CD4-positive, alpha-beta memory T cell (primary cell): ENCODE measurements at regions not wholly inside any gene's neighbourhood (a gene's known extent, or its start where the extent isn't known, plus 50 kb on each side); places are given as distances from the start of the nearest gene placed in this dataset.

Source experiments
- CTCF ChIA-PET: fragments of 350-600 bp; sonication (Branson Sonifier 250); formaldehyde crosslinking; loops from one replicate; lab custom pipeline; 2021; ENCODE audit warnings: inconsistent platforms; ENCODE audit not compliant: partially characterized antibody; lab: Charles Lee
- POLR2A ChIA-PET: fragments of 350-600 bp; sonication (Branson Sonifier 250); formaldehyde crosslinking; loops from one replicate; lab custom pipeline; 2021; ENCODE audit not compliant: partially characterized antibody; lab: Charles Lee
- DNase-seq, 5 donors: peaks; one replicate each; pipeline versions ENCODE4 v3.0.0 to v3.0.0-alpha.2; 2020 to 2022; ENCODE audit warnings: mixed read lengths in 1 of 5
- H3K27ac ChIP-seq: one replicate; pipeline ENCODE4 v1.7.0; 2013; ENCODE audit warnings: low read depth, low read length
- H3K27me3 ChIP-seq: 2 replicates; pipeline ENCODE4 v1.7.0; 2013; ENCODE audit warnings: mild to moderate bottlenecking, low read length, moderate library complexity; ENCODE audit not compliant: insufficient read depth
- H3K36me3 ChIP-seq: 2 replicates; pipeline ENCODE4 v1.7.0; 2013; ENCODE audit warnings: mild to moderate bottlenecking, low read length, moderate library complexity; ENCODE audit not compliant: insufficient read depth
- H3K4me1 ChIP-seq: 2 replicates; pipeline ENCODE4 v1.7.0; 2013; ENCODE audit warnings: mild to moderate bottlenecking, low read length, moderate library complexity; ENCODE audit not compliant: insufficient read depth
- H3K4me3 ChIP-seq, 2 donors: one replicate each; pipeline ENCODE4 v1.7.0; 2013; ENCODE audit warnings: low read length in 2 of 2, mild to moderate bottlenecking in 1 of 2
- H3K9me3 ChIP-seq, 2 donors: one replicate each; pipeline ENCODE4 v1.7.0; 2013; ENCODE audit warnings: low read length in 2 of 2, control low read depth in 1 of 2; ENCODE audit not compliant: control insufficient read depth in 1 of 2
- H3K27ac Mint-ChIP-seq, 7 donors: one replicate each; pipeline ENCODE4 v1.8.0; 2020 to 2021; ENCODE audit warnings: mixed read lengths in 7 of 7, mild to moderate bottlenecking in 6 of 7, inconsistent platforms in 3 of 7, moderate library complexity in 3 of 7
- H3K27me3 Mint-ChIP-seq, 2 donors: one replicate each; pipeline ENCODE4 v1.8.0; 2020 to 2021; ENCODE audit warnings: mixed read lengths in 2 of 2
- H3K36me3 Mint-ChIP-seq, 2 donors: one replicate each; pipeline ENCODE4 v1.8.0; 2020 to 2021; ENCODE audit warnings: mixed read lengths in 2 of 2, inconsistent platforms in 1 of 2, mild to moderate bottlenecking in 1 of 2
- H3K4me1 Mint-ChIP-seq, 4 donors: one replicate each; pipeline ENCODE4 v1.8.0; 2020 to 2021; ENCODE audit warnings: mixed read lengths in 4 of 4, mild to moderate bottlenecking in 1 of 4
- H3K4me3 Mint-ChIP-seq, 8 donors: one replicate each; pipeline ENCODE4 v1.8.0; 2020 to 2021; ENCODE audit warnings: mixed read lengths in 8 of 8, mild to moderate bottlenecking in 7 of 8, moderate library complexity in 6 of 8, inconsistent platforms in 3 of 8
- H3K9me3 Mint-ChIP-seq, 8 donors: one replicate each; pipeline ENCODE4 v1.8.0; 2020 to 2021; ENCODE audit warnings: mixed read lengths in 8 of 8, mild to moderate bottlenecking in 5 of 8, inconsistent platforms in 3 of 8, moderate library complexity in 1 of 8
- intact Hi-C: fragments of 100-400 bp; cut with micrococcal nuclease; formaldehyde crosslinking; loops from one replicate; pipeline ENCODE4 v1.15.1; 2023

GRCh38 chr13:67642657-67643056, 412.5 kb upstream of the PCDH9 start:
- Mint-ChIP-seq H3K27me3 (no peaks in the 10 kb centered on the region), H3K36me3 (no peaks in the 10 kb centered on the region), H3K4me3 (no peak overlapping the region), H3K9me3 (peaks cover 0 to 29% (median 9%) of the 10 kb centered on the region in 8 donors), H3K27ac (no peak overlapping the region), H3K4me1 (no peaks in the 10 kb centered on the region)
- ChIA-PET POLR2A (no interaction called here), CTCF (no interaction called here)
- Histone ChIP-seq H3K27ac (no peak overlapping the region), H3K9me3 (peaks cover 0 to 6% of the 10 kb centered on the region in 2 donors), H3K36me3 (no peaks in the 10 kb centered on the region), H3K4me1 (no peaks in the 10 kb centered on the region), H3K4me3 (no peak overlapping the region), H3K27me3 (no peaks in the 10 kb centered on the region)
- DNase-seq = no peak
- intact Hi-C loops = no loop called here

GRCh38 chr13:67635754-67636153, 405.6 kb upstream of the PCDH9 start:
- Histone ChIP-seq H3K36me3 (no peaks in the 10 kb centered on the region), H3K9me3 (no peaks in the 10 kb centered on the region), H3K4me1 (no peaks in the 10 kb centered on the region), H3K27ac (no peak overlapping the region), H3K4me3 (no peak overlapping the region), H3K27me3 (no peaks in the 10 kb centered on the region)
- no peaks in the 10 kb centered on the region for H3K27me3 Mint-ChIP-seq
- no peak for DNase-seq
- no peaks in the 10 kb centered on the region for H3K4me1 Mint-ChIP-seq
- intact Hi-C loops = no loop called here
- no peaks in the 10 kb centered on the region for H3K36me3 Mint-ChIP-seq
- POLR2A ChIA-PET = no interaction called here
- H3K27ac Mint-ChIP-seq = no peak overlapping the region
- peaks cover 0 to 18% (median 5%) of the 10 kb centered on the region in 8 donors for H3K9me3 Mint-ChIP-seq
- no peak overlapping the region for H3K4me3 Mint-ChIP-seq
- CTCF ChIA-PET = no interaction called here

DNA sequence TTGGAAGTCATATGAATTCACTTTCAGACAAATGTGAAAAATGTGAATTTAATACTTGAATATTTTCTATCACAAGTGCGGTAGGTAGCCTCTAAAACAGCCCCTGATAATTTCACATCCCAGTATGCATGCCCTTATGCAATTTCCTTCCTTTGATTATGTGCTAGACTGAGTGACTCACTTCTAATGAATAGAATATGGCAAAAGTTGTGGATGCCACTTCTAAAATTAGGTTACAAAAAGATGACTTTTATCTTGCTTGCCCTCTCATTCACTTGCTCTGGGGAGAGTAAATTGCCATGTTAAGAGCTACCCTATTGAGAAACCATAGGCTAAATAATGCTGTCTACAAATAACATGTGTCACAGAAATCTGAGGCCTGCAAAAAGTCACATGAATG, 402.5 kb upstream of the PCDH9 start:
- H3K4me3 ChIP-seq = no peak overlapping the region
- H3K9me3 ChIP-seq = no peaks in the 10 kb centered on the region
- Mint-ChIP-seq H3K36me3 (no peaks in the 10 kb centered on the region), H3K9me3 (peaks cover 0 to 7% (median 3%) of the 10 kb centered on the region in 8 donors), H3K27ac (no peak overlapping the region), H3K4me1 (no peaks in the 10 kb centered on the region), H3K4me3 (no peak overlapping the region), H3K27me3 (no peaks in the 10 kb centered on the region)
- H3K27me3 ChIP-seq = no peaks in the 10 kb centered on the region
- H3K36me3 ChIP-seq = no peaks in the 10 kb centered on the region
- ChIA-PET CTCF (no interaction called here), POLR2A (no interaction called here)
- intact Hi-C loops = no loop called here
- H3K27ac ChIP-seq = no peak overlapping the region
- no peaks in the 10 kb centered on the region for H3K4me1 ChIP-seq
- no peak for DNase-seq

GRCh38 chr13:67630640-67631039, 400.5 kb upstream of the PCDH9 start:
- POLR2A ChIA-PET = no interaction called here
- Histone ChIP-seq H3K27ac (no peak overlapping the region), H3K9me3 (no peaks in the 10 kb centered on the region), H3K4me3 (no peak overlapping the region), H3K27me3 (no peaks in the 10 kb centered on the region), H3K4me1 (no peaks in the 10 kb centered on the region), H3K36me3 (no peaks in the 10 kb centered on the region)
- Mint-ChIP-seq H3K27ac (no peak overlapping the region), H3K4me1 (no peaks in the 10 kb centered on the region), H3K9me3 (peaks cover 0 to 8% (median 4%) of the 10 kb centered on the region in 8 donors), H3K36me3 (no peaks in the 10 kb centered on the region), H3K4me3 (no peak overlapping the region), H3K27me3 (no peaks in the 10 kb centered on the region)
- DNase-seq = no peak
- CTCF ChIA-PET = no interaction called here
- intact Hi-C loops = no loop called here

DNA sequence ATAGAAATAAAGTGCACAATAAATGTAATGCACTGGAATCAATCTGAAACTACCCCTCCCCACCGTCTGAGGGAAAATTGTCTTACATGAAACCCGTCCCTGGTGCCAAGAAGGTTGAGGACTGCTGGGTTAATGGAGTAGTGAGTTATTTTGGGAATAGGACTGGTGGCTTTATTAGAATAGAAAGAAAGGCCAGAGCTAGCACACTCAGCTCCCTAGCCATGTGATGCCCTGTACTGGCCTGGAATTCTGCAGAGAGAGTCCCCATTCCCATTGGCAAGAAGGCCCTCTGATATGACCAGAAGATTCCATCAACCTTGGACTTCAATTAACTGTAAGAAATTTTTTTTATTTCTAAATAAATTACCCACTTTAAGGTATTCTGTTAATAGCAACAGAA, 393.5 kb upstream of the PCDH9 start:
- no peak for DNase-seq
- Histone ChIP-seq H3K27ac (no peak overlapping the region), H3K4me1 (no peaks in the 10 kb centered on the region), H3K36me3 (no peaks in the 10 kb centered on the region), H3K4me3 (no peak overlapping the region), H3K27me3 (no peaks in the 10 kb centered on the region), H3K9me3 (no peaks in the 10 kb centered on the region)
- no peaks in the 10 kb centered on the region for H3K4me1 Mint-ChIP-seq
- ChIA-PET POLR2A (no interaction called here), CTCF (no interaction called here)
- H3K4me3 Mint-ChIP-seq = no peak overlapping the region
- intact Hi-C loops = no loop called here
- no peak overlapping the region for H3K27ac Mint-ChIP-seq
- no peaks in the 10 kb centered on the region for H3K36me3 Mint-ChIP-seq
- H3K9me3 Mint-ChIP-seq = peaks cover 0 to 8% (median 3%) of the 10 kb centered on the region in 8 donors
- H3K27me3 Mint-ChIP-seq = no peaks in the 10 kb centered on the region

- H3K4me3 Mint-ChIP-seq = no peak overlapping the region
These were observed 390.5 kb upstream of the PCDH9 start for GRCh38 chr13:67620665-67621064.

GRCh38 chr13:67619995-67620380, 389.9 kb upstream of the PCDH9 start:
- ChIA-PET CTCF (no interaction called here), POLR2A (no interaction called here)
- Mint-ChIP-seq H3K27ac (no peak overlapping the region), H3K4me3 (no peak overlapping the region), H3K27me3 (no peaks in the 10 kb centered on the region), H3K4me1 (no peaks in the 10 kb centered on the region), H3K36me3 (no peaks in the 10 kb centered on the region), H3K9me3 (peaks cover 0 to 3% (median under 1%) of the 10 kb centered on the region in 8 donors)
- Histone ChIP-seq H3K4me1 (no peaks in the 10 kb centered on the region), H3K36me3 (no peaks in the 10 kb centered on the region), H3K9me3 (no peaks in the 10 kb centered on the region), H3K27me3 (no peaks in the 10 kb centered on the region), H3K4me3 (no peak overlapping the region), H3K27ac (no peak overlapping the region)
- DNase-seq = no peak
- intact Hi-C loops = no loop called here

More at GRCh38 chr13:67620665-67621064, 390.5 kb upstream of the PCDH9 start:
- no peaks in the 10 kb centered on the region for H3K4me1 Mint-ChIP-seq
- ChIA-PET POLR2A (no interaction called here), CTCF (no interaction called here)
- Histone ChIP-seq H3K27me3 (no peaks in the 10 kb centered on the region), H3K36me3 (no peaks in the 10 kb centered on the region), H3K4me3 (no peak overlapping the region), H3K9me3 (no peaks in the 10 kb centered on the region), H3K4me1 (no peaks in the 10 kb centered on the region), H3K27ac (no peak overlapping the region)
- peaks cover 0 to 3% (median under 1%) of the 10 kb centered on the region in 8 donors for H3K9me3 Mint-ChIP-seq
- no peak for DNase-seq
- H3K27ac Mint-ChIP-seq = no peak overlapping the region
- intact Hi-C loops = no loop called here
- H3K36me3 Mint-ChIP-seq = no peaks in the 10 kb centered on the region
- no peaks in the 10 kb centered on the region for H3K27me3 Mint-ChIP-seq
